Ovary (tissue), 3 donors: ENCODE measurements at regions not wholly inside any gene's neighbourhood (a gene's known extent, or its start where the extent isn't known, plus 50 kb on each side); places are given as distances from the start of the nearest gene placed in this dataset.

ENCODE experiments used
- CTCF ChIP-seq, 3 donors: fragments of 450-650 bp in 2 of 3; fragments of 200-600 bp in 1 of 3; IDR thresholded peaks; one replicate each; pipeline versions ENCODE4 v1.5.1 to v1.8.0; 2016 to 2022; ENCODE audit warnings: antibody characterized with exemption in 3 of 3, mild to moderate bottlenecking in 1 of 3
- EP300 ChIP-seq: sonication (generic); formaldehyde crosslinking; IDR thresholded peaks from one replicate; pipeline ENCODE4 v1.6.1; 2017; ENCODE audit warnings: antibody characterized with exemption
- POLR2A ChIP-seq: fragments of 450-650 bp; IDR thresholded peaks from one replicate; pipeline ENCODE4 v1.6.1; 2017; ENCODE audit warnings: antibody characterized with exemption, mild to moderate bottlenecking, moderate library complexity
- donor health status: DM: no; HTN: no; CAD: no.

DNA sequence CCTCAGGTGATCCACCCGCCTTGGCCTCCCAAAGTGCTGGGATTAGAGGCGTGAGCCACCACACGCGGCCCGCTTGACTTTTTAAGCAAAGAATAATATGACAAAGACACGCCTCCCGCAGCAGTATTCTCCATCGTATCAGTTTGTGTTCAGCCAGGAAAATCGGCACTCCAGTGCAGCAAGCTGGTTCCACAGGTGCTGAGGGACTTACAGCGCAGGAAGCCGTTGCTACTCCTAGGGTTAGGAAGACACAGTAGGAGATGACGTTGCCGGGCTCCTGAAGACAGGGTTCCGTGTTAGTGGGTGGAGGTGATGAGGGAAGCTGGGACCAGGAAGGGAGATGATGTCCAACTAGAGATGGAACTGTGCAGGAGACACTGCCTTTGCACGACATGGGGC is 65.8 kb upstream of the CECR2 start:
- no peak for TF ChIP-seq CTCF (IDR thresholded peaks at IDR 0.05)
- no peak for TF ChIP-seq POLR2A
- TF ChIP-seq EP300: no peak
